H9 (cell line): ENCODE measurements at regions not wholly inside any gene's neighbourhood (a gene's known extent, or its start where the extent isn't known, plus 50 kb on each side); places are given as distances from the start of the nearest gene placed in this dataset.

Experiments used
- DNase-seq: peaks from one replicate; pipeline ENCODE4 v3.0.0-alpha.2; 2017
- H2AFZ ChIP-seq: one replicate; pipeline ENCODE4 v1.6.1; 2013; ENCODE audit warnings: mild to moderate bottlenecking, low read length, control low read depth, moderate library complexity
- H2AK5ac ChIP-seq: 2 replicates; pipeline ENCODE4 v1.6.1; 2013; ENCODE audit warnings: low read length, control low read depth, mixed read lengths; ENCODE audit not compliant: insufficient read length
- H2BK120ac ChIP-seq: one replicate; pipeline ENCODE4 v1.6.1; 2013; ENCODE audit warnings: low read depth, mild to moderate bottlenecking, low read length, control low read depth, inconsistent platforms; ENCODE audit not compliant: poor library complexity, severe bottlenecking
- H2BK12ac ChIP-seq: 2 replicates; pipeline ENCODE4 v1.6.1; 2013; ENCODE audit warnings: low read length, control low read depth, mixed read lengths, low read depth; ENCODE audit not compliant: insufficient read length
- H2BK15ac ChIP-seq: 2 replicates; pipeline ENCODE4 v1.6.1; 2013; ENCODE audit warnings: low read depth, low read length, control low read depth
- H2BK20ac ChIP-seq: one replicate; pipeline ENCODE4 v1.6.1; 2013; ENCODE audit warnings: low read depth, mild to moderate bottlenecking, low read length, control low read depth, inconsistent platforms; ENCODE audit not compliant: poor library complexity, severe bottlenecking
- H2BK5ac ChIP-seq: 2 replicates; pipeline ENCODE4 v1.6.1; 2013; ENCODE audit warnings: low read length, control low read depth, mixed read lengths; ENCODE audit not compliant: insufficient read length
- H3K14ac ChIP-seq: 2 replicates; pipeline ENCODE4 v1.6.1; 2013; ENCODE audit warnings: low read length, control low read depth; ENCODE audit not compliant: insufficient read depth
- H3K18ac ChIP-seq: 2 replicates; pipeline ENCODE4 v1.6.1; 2013; ENCODE audit warnings: low read depth, mild to moderate bottlenecking, mixed read lengths, low read length, control low read depth; ENCODE audit not compliant: insufficient read length
- H3K23ac ChIP-seq: 2 replicates; pipeline ENCODE4 v1.6.1; 2013; ENCODE audit warnings: low read length, control low read depth, mixed read lengths, low read depth; ENCODE audit not compliant: insufficient read length
- H3K23me2 ChIP-seq: 2 replicates; pipeline ENCODE4 v1.6.1; 2013; ENCODE audit warnings: low read depth, mild to moderate bottlenecking, mixed read lengths, low read length, control low read depth; ENCODE audit not compliant: insufficient read length, poor library complexity, severe bottlenecking
- H3K27ac ChIP-seq: 2 replicates; pipeline ENCODE4 v1.5.1; 2013; ENCODE audit warnings: low read length, control low read depth, mixed read lengths, low read depth; ENCODE audit not compliant: insufficient read length
- H3K27me3 ChIP-seq: 2 replicates; pipeline ENCODE4 v1.6.1; 2013; ENCODE audit warnings: low read length, control low read depth, inconsistent platforms; ENCODE audit not compliant: insufficient read depth
- H3K4ac ChIP-seq: 2 replicates; pipeline ENCODE4 v1.6.1; 2013; ENCODE audit warnings: low read depth, mild to moderate bottlenecking, control low read depth, inconsistent platforms, low read length, moderate library complexity
- H3K4me1 ChIP-seq: 2 replicates; pipeline ENCODE4 v1.6.1; 2013; ENCODE audit warnings: low read length, control low read depth, inconsistent platforms; ENCODE audit not compliant: insufficient read depth
- H3K4me2 ChIP-seq: 2 replicates; pipeline ENCODE4 v1.6.1; 2013; ENCODE audit warnings: low read length, control low read depth, mixed read lengths; ENCODE audit not compliant: insufficient read length, insufficient read depth
- H3K56ac ChIP-seq: 2 replicates; pipeline ENCODE4 v1.6.1; 2013; ENCODE audit warnings: low read depth, mild to moderate bottlenecking, mixed read lengths, low read length, control low read depth; ENCODE audit not compliant: insufficient read length
- H3K79me1 ChIP-seq: 2 replicates; pipeline ENCODE4 v1.6.1; 2013; ENCODE audit warnings: low read depth, mild to moderate bottlenecking, moderate library complexity, low read length, control low read depth, inconsistent platforms; ENCODE audit not compliant: insufficient read depth, poor library complexity, severe bottlenecking
- H3K79me2 ChIP-seq: 2 replicates; pipeline ENCODE4 v1.6.1; 2013; ENCODE audit warnings: low read length, control low read depth, inconsistent platforms; ENCODE audit not compliant: insufficient read depth
- H3K9ac ChIP-seq: 2 replicates; pipeline ENCODE4 v1.6.1; 2013; ENCODE audit warnings: low read length, control low read depth, mixed read lengths; ENCODE audit not compliant: insufficient read length; ENCODE audit errors: extremely low read depth
- H3K9me3 ChIP-seq: one replicate; pipeline ENCODE4 v1.6.1; 2013; ENCODE audit warnings: low read depth, low read length, inconsistent platforms; ENCODE audit not compliant: control insufficient read depth
- H3T11ph ChIP-seq: one replicate; pipeline ENCODE4 v1.6.1; 2013; ENCODE audit warnings: mild to moderate bottlenecking, low read length, control low read depth, inconsistent platforms
- H4K20me1 ChIP-seq: one replicate; pipeline ENCODE4 v1.6.1; 2013; ENCODE audit not compliant: control insufficient read depth, insufficient read length, insufficient read depth
- H4K5ac ChIP-seq: 2 replicates; pipeline ENCODE4 v1.6.1; 2013; ENCODE audit warnings: low read depth, mild to moderate bottlenecking, mixed read lengths, low read length, control low read depth; ENCODE audit not compliant: insufficient read length
- H4K8ac ChIP-seq: replicated peaks from 2 replicates; pipeline ENCODE4 v1.6.1; 2013; ENCODE audit warnings: low read length, control low read depth, mixed read lengths, low read depth; ENCODE audit not compliant: insufficient read length
- H4K91ac ChIP-seq: 2 replicates; pipeline ENCODE4 v1.6.1; 2013; ENCODE audit warnings: low read depth, mild to moderate bottlenecking, moderate library complexity, mixed read lengths, low read length, control low read depth; ENCODE audit not compliant: insufficient read length
- H3K27ac Mint-ChIP-seq, 3 experiments: 2 replicates in 2 of 3; 3 replicates in 1 of 3; pipeline ENCODE4 v1.8.0; 2020 to 2021; ENCODE audit warnings: mixed read lengths in 3 of 3, mild to moderate bottlenecking in 1 of 3, moderate library complexity in 1 of 3
- H3K27me3 Mint-ChIP-seq: 2 replicates; pipeline ENCODE4 v1.8.0; 2021; ENCODE audit warnings: low read depth, mild to moderate bottlenecking, moderate library complexity, mixed read lengths
- H3K36me3 Mint-ChIP-seq, 3 experiments: 2 replicates in 2 of 3; 3 replicates in 1 of 3; pipeline ENCODE4 v1.8.0; 2020 to 2021; ENCODE audit warnings: low read depth in 3 of 3, mixed read lengths in 3 of 3; ENCODE audit not compliant: insufficient read depth in 1 of 3
- H3K4me1 Mint-ChIP-seq, 2 experiments: 2 replicates each; pipeline ENCODE4 v1.8.0; 2020; ENCODE audit warnings: mixed read lengths in 2 of 2
- H3K4me3 Mint-ChIP-seq, 2 experiments: 2 replicates in 1 of 2; 3 replicates in 1 of 2; pipeline ENCODE4 v1.8.0; 2020 to 2021; ENCODE audit warnings: mild to moderate bottlenecking in 2 of 2, mixed read lengths in 2 of 2, moderate library complexity in 1 of 2
- H3K9me3 Mint-ChIP-seq, 2 experiments: 2 replicates in 1 of 2; 3 replicates in 1 of 2; pipeline ENCODE4 v1.8.0; 2020; ENCODE audit warnings: mild to moderate bottlenecking in 2 of 2, mixed read lengths in 2 of 2, moderate library complexity in 1 of 2
- WGBS: extraction: QIAGEN DNeasy Blood & Tissue Kit; methylation state at CpG from one replicate; pipeline ENCODE4 v1.1.7; 2013; ENCODE audit warnings: missing lambda C conversion rate, low lambda C conversion rate, mixed read lengths; ENCODE audit not compliant: insufficient read length; ENCODE audit errors: extremely low coverage; 5-methylcytosine and 5-hydroxymethylcytosine counted together
- TF ChIP-seq, protein P1 (sequence below): fragments of 200-600 bp; sonication (generic); conservative IDR thresholded peaks from 3 replicates; pipeline ENCODE4 v1.8.0; 2021; ENCODE audit warnings: antibody characterized with exemption, mild to moderate bottlenecking

DNA sequence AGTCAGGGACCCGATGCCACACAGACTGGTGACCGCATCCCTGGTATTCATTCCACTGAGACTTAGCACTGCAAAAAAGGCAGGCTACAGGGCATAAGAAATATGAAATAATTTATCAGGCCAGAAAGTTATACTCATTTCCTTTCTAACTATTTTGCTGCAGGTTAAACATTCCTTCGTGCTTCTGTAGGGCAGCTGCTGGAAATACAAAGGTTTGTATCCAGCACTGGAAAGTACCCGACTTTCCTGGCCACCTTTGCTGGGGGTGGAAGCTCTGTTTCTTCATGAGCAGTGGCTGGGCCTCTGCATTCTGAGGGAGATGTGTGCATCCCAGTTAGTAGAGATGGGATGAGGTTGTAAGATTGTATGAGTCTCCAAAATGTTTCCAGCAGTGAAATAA, 478.6 kb upstream of the WWC1 start:
- Histone ChIP-seq H3K9me3 (no peaks in the 10 kb centered on the region), H3T11ph (no peak overlapping the region), H3K4me2 (no peak overlapping the region), H4K5ac (no peak overlapping the region), H3K14ac (no peak overlapping the region), H2BK20ac (no peak overlapping the region), H2BK5ac (no peak overlapping the region), H2AK5ac (no peak overlapping the region), H3K9ac (no peak overlapping the region), H3K18ac (no peak overlapping the region), H2BK120ac (no peak overlapping the region), H3K56ac (no peak overlapping the region), H4K91ac (no peak overlapping the region), H2AFZ (no peak overlapping the region), H3K4me1 (0 out of 2 replicates have a peak, but pooled peaks cover 2% of the 10 kb centered on the region), H2BK15ac (no peak overlapping the region), H3K27ac (no peak overlapping the region), H4K20me1 (no peaks in the 10 kb centered on the region), H4K8ac (no peak overlapping the region), H3K79me2 (no peaks in the 10 kb centered on the region), H3K23ac (no peak overlapping the region), H3K79me1 (no peaks in the 10 kb centered on the region), H3K23me2 (no peaks in the 10 kb centered on the region), H2BK12ac (no peak overlapping the region), H3K4ac (no peak overlapping the region), H3K27me3 (no peaks in the 10 kb centered on the region)
- H3K4me1 Mint-ChIP-seq = peaks cover 18 to 25% of the 10 kb centered on the region in 2 experiments
- H3K4me3 Mint-ChIP-seq = no peak overlapping the region
- peak overlapping the region in 1 of 3 experiments; percentile 25; a peak in 1 of 7 replicates for H3K27ac Mint-ChIP-seq
- H3K9me3 Mint-ChIP-seq = no peaks in the 10 kb centered on the region
- H3K27me3 Mint-ChIP-seq = no peaks in the 10 kb centered on the region
- TF ChIP-seq, protein P1, sequence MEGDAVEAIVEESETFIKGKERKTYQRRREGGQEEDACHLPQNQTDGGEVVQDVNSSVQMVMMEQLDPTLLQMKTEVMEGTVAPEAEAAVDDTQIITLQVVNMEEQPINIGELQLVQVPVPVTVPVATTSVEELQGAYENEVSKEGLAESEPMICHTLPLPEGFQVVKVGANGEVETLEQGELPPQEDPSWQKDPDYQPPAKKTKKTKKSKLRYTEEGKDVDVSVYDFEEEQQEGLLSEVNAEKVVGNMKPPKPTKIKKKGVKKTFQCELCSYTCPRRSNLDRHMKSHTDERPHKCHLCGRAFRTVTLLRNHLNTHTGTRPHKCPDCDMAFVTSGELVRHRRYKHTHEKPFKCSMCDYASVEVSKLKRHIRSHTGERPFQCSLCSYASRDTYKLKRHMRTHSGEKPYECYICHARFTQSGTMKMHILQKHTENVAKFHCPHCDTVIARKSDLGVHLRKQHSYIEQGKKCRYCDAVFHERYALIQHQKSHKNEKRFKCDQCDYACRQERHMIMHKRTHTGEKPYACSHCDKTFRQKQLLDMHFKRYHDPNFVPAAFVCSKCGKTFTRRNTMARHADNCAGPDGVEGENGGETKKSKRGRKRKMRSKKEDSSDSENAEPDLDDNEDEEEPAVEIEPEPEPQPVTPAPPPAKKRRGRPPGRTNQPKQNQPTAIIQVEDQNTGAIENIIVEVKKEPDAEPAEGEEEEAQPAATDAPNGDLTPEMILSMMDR = no peak
- WGBS = no CpG with 5 or more reads among the region's 4 CpGs
- DNase-seq = no peak
- H3K36me3 Mint-ChIP-seq = no peaks in the 10 kb centered on the region; a peak in 1 of 7 replicates
